ENCODE measurements at regions not wholly inside any gene's neighbourhood (a gene's known extent, or its start where the extent isn't known, plus 50 kb on each side); places are given as distances from the start of the nearest gene placed in this dataset.

GRCh38 chr16:18041864-18042834, 294.4 kb downstream of the NPIPA8 start:
- Histone ChIP-seq H3K9ac (no peak overlapping the region), H3K27ac (no peak overlapping the region), H3K4me1 (ENCODE audit: insufficient read depth) (no peaks in the 10 kb centered on the region), H3F3A (ENCODE audit: insufficient read depth) (no peaks in the 10 kb centered on the region), H3K9me2 (ENCODE audit: insufficient read depth) (no peaks in the 10 kb centered on the region), H4K20me1 (ENCODE audit: insufficient read depth) (no peaks in the 10 kb centered on the region), H2AFZ (no peak overlapping the region), H3K4me3 (no peak overlapping the region), H3K27me3 (replicated peaks; ENCODE audit: insufficient read depth) (no peaks in the 10 kb centered on the region), H3K79me2 (ENCODE audit: insufficient read depth) (no peaks in the 10 kb centered on the region), H3K4me2 (ENCODE audit: unreplicated experiment) (no peak overlapping the region), H3K36me3 (ENCODE audit: low read depth) (no peaks in the 10 kb centered on the region), H3K9me3 (ENCODE audit: low read depth) (no peaks in the 10 kb centered on the region)
- WGBS, 2 experiments (ENCODE audit: low coverage in 1 of 2, low lambda C conversion rate in 2 of 2, missing lambda C conversion rate in 2 of 2) = 13 to 20% methylated on average over 8 of the region's 8 CpGs
- in situ Hi-C loops (cut with MboI) = no loop called here
- DNase-seq = no peak
- TF ChIP-seq EZH2 (IDR thresholded peaks at IDR 0.05; ENCODE audit: insufficient read depth, poor library complexity, severe bottlenecking) (no peak), EZH2phosphoT487 (IDR thresholded peaks at IDR 0.05; ENCODE audit: insufficient read depth, low read depth) (no peak)

GRCh38 chr16:18039931-18040330, 296.6 kb downstream of the NPIPA8 start:
- WGBS, 2 experiments (ENCODE audit: low coverage in 1 of 2, low lambda C conversion rate in 2 of 2, missing lambda C conversion rate in 2 of 2) = 26 to 31% methylated on average over 3 of the region's 3 CpGs
- no peaks in the 10 kb centered on the region for H3K9me2 ChIP-seq (ENCODE audit: insufficient read depth)
- no peak overlapping the region for H3K9ac ChIP-seq
- DNase-seq = peak; percentile 6
- H2AFZ ChIP-seq = no peak overlapping the region
- TF ChIP-seq EZH2phosphoT487 (IDR thresholded peaks at IDR 0.05; ENCODE audit: insufficient read depth, low read depth) (no peak), EZH2 (IDR thresholded peaks at IDR 0.05; ENCODE audit: insufficient read depth, poor library complexity, severe bottlenecking) (no peak)
- no peaks in the 10 kb centered on the region for H3K79me2 ChIP-seq (ENCODE audit: insufficient read depth)
- no peak overlapping the region for H3K27ac ChIP-seq
- in situ Hi-C loops (cut with MboI) = no loop called here
- no peaks in the 10 kb centered on the region for H3K36me3 ChIP-seq (ENCODE audit: low read depth)
- no peak overlapping the region for H3K4me3 ChIP-seq
- H3K4me1 ChIP-seq (ENCODE audit: insufficient read depth) = no peaks in the 10 kb centered on the region
- H3K9me3 ChIP-seq (ENCODE audit: low read depth) = no peaks in the 10 kb centered on the region
- H3F3A ChIP-seq (ENCODE audit: insufficient read depth) = no peaks in the 10 kb centered on the region
- no peaks in the 10 kb centered on the region for H4K20me1 ChIP-seq (ENCODE audit: insufficient read depth)
- H3K27me3 ChIP-seq (replicated peaks; ENCODE audit: insufficient read depth) = no peaks in the 10 kb centered on the region
- no peak overlapping the region for H3K4me2 ChIP-seq (ENCODE audit: unreplicated experiment)

GRCh38 chr16:18037051-18037450, 299.5 kb downstream of the NPIPA8 start:
- no peaks in the 10 kb centered on the region for H4K20me1 ChIP-seq (ENCODE audit: insufficient read depth)
- 30 to 53% methylated on average over 1 of the region's 1 CpG for WGBS, 2 experiments (ENCODE audit: low coverage in 1 of 2, low lambda C conversion rate in 2 of 2, missing lambda C conversion rate in 2 of 2)
- no peak for DNase-seq
- no peak overlapping the region for H3K9ac ChIP-seq
- H3K27ac ChIP-seq = no peak overlapping the region
- H3K4me2 ChIP-seq (ENCODE audit: unreplicated experiment) = no peak overlapping the region
- TF ChIP-seq EZH2phosphoT487 (IDR thresholded peaks at IDR 0.05; ENCODE audit: insufficient read depth, low read depth) (no peak), EZH2 (IDR thresholded peaks at IDR 0.05; ENCODE audit: insufficient read depth, poor library complexity, severe bottlenecking) (no peak)
- H3K9me3 ChIP-seq (ENCODE audit: low read depth) = no peaks in the 10 kb centered on the region
- no peaks in the 10 kb centered on the region for H3K9me2 ChIP-seq (ENCODE audit: insufficient read depth)
- no peak overlapping the region for H2AFZ ChIP-seq
- no peaks in the 10 kb centered on the region for H3K4me1 ChIP-seq (ENCODE audit: insufficient read depth)
- H3K4me3 ChIP-seq = no peak overlapping the region
- H3F3A ChIP-seq (ENCODE audit: insufficient read depth) = no peaks in the 10 kb centered on the region
- in situ Hi-C loops (cut with MboI) = no loop called here
- H3K79me2 ChIP-seq (ENCODE audit: insufficient read depth) = no peaks in the 10 kb centered on the region
- H3K27me3 ChIP-seq (replicated peaks; ENCODE audit: insufficient read depth) = no peaks in the 10 kb centered on the region
- no peaks in the 10 kb centered on the region for H3K36me3 ChIP-seq (ENCODE audit: low read depth)

- WGBS, 2 experiments (ENCODE audit: low coverage in 1 of 2, low lambda C conversion rate in 2 of 2, missing lambda C conversion rate in 2 of 2) = 2% methylated on average over 6 of the region's 6 CpGs
- Histone ChIP-seq H3K4me1 (ENCODE audit: insufficient read depth) (no peaks in the 10 kb centered on the region), H3K9ac (no peak overlapping the region), H4K20me1 (ENCODE audit: insufficient read depth) (no peaks in the 10 kb centered on the region), H3K9me3 (ENCODE audit: low read depth) (no peaks in the 10 kb centered on the region), H3K79me2 (ENCODE audit: insufficient read depth) (no peaks in the 10 kb centered on the region), H2AFZ (no peak overlapping the region), H3K36me3 (ENCODE audit: low read depth) (no peaks in the 10 kb centered on the region), H3K4me3 (no peak overlapping the region), H3K9me2 (ENCODE audit: insufficient read depth) (no peaks in the 10 kb centered on the region), H3F3A (ENCODE audit: insufficient read depth) (no peaks in the 10 kb centered on the region), H3K4me2 (ENCODE audit: unreplicated experiment) (no peak overlapping the region), H3K27ac (no peak overlapping the region), H3K27me3 (replicated peaks; ENCODE audit: insufficient read depth) (no peaks in the 10 kb centered on the region)
- no peak for DNase-seq
- TF ChIP-seq EZH2phosphoT487 (IDR thresholded peaks at IDR 0.05; ENCODE audit: insufficient read depth, low read depth) (no peak), EZH2 (IDR thresholded peaks at IDR 0.05; ENCODE audit: insufficient read depth, poor library complexity, severe bottlenecking) (no peak)
- in situ Hi-C loops (cut with MboI) = no loop called here
Measured at GRCh38 chr16:18024611-18025010, 311.9 kb downstream of the NPIPA8 start.
